ENCODE measurements at regions not wholly inside any gene's neighbourhood (a gene's known extent, or its start where the extent isn't known, plus 50 kb on each side); places are given as distances from the start of the nearest gene placed in this dataset.
"Not testable (repeated sequence)": the region's sequence is repeated elsewhere in the genome, so short reads cannot be mapped to it uniquely, and the experiment has no call there.

DNA sequence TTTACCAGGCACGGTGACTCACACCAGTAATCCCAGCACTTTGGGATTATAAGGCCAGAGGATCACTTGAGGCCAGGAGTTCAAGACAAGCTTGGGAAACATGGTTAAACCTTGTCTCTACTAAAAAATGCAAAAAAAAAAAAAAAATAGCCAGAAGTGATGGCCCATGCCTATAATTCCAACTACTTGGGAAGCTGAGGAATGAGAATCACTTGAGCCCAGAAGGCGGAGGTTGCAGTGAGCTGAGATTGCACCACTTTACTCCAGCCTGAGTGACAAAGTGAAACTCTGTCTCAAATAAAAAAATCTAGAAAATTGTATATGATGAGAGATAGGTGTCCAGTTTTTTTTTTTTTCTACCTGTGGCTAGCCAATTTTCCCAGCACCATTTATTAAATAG, 578.2 kb downstream of the ANKRD7 start:
- DNase-seq (ENCODE audit: low spot score) = no peak

DNA sequence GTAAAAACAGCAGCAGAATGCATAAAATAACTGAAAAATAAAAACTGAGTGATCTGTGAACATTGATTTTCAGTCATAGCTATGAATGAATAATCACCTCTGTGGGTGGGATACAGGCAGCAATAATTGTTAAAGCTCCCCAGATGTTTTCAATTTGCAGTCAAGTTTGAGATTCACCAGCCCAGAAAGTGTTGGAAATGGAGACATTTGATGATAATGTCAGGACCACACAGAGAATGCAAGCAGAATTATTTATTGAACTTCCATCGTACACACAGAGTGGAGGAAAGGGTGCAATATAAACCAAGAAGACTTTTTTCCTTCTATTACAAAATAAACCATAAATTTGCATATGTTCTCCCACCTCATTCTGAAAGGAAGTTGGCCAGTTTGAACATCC, 601.7 kb downstream of the ANKRD7 start:
- DNase-seq (ENCODE audit: low spot score) = no peak

DNA sequence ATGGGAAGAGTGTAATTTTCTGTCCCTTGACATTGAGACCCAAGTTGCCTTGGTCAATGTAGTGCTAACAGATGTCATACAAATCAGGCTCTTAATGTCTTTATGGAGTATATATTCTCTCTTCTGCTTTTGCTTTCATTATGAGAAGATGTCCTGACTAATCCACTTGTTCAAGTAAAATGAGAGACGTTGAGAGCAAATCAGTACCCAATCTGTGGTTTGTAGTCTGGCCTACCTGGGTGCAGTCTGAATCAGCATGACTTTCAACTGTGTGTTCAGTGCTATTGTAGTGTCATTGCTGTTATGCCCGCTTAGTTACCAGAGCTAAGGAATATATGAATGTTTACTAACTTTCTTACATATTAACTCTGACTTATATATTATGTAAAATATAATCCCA, 612.4 kb downstream of the ANKRD7 start:
- no peak for DNase-seq (ENCODE audit: low spot score)

DNA sequence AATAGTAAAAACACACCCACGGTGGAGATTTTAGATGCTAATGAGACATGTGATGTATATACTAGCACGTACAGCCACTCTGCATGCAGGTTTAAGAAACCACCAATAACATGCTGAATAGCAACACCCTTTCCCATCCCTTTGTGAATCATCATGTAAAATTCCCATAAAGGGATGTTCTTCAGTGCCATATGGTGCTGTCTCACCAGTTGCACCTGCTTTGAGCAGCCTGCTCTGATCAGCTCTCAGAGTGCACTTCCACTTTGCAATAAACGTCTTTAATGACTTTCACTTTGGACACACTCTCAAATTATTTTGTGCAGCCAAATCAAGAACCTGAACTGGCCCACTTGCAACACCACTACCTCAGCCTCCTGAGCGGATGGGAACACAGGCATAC, 615.0 kb downstream of the ANKRD7 start:
- DNase-seq (ENCODE audit: low spot score) = no peak

DNA sequence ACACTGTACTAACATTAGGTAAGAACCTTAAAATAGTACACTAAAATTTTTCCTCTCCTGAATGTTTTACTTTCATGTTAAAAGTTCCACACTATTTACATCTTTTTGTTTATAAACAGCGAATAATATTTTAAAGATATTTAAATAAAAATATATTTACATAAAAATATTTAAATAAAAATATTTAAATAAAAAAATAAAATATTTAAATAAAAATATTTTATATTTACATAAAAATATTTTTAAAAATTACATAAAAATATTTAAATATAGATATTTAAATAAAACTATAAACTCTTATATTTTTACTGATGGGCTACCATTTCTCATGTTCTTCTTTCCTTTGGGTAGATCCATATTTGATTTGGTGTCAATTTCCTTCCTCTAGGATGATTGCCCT, 619.0 kb downstream of the ANKRD7 start:
- no peak for DNase-seq (ENCODE audit: low spot score)

DNA sequence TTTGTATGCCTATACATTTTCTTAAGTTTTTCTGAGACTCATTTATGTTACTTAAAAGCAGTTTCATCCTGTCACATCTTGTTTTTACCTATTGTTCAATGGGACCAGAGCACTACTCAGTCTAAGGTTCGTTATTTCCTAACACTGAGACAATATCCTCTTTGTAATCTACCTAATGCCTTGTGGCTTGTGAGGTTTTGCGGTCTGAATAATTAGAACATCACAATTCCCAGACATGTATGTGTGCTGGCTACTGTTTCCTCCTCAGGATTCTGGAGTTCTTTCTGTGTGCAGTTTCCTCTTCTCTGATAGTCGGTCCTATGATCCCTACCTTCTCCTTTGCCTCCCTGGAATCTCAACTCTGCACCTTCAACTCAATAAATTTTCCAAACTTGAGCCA, 620.2 kb downstream of the ANKRD7 start:
- DNase-seq (ENCODE audit: low spot score) = no peak

- DNase-seq (ENCODE audit: low spot score) = no peak
Measured at GRCh38 chr7:118845791-118846190, 621.3 kb downstream of the ANKRD7 start.

GRCh38 chr7:118846977-118847376, 622.5 kb downstream of the ANKRD7 start:
- no peak for DNase-seq (ENCODE audit: low spot score)

DNA sequence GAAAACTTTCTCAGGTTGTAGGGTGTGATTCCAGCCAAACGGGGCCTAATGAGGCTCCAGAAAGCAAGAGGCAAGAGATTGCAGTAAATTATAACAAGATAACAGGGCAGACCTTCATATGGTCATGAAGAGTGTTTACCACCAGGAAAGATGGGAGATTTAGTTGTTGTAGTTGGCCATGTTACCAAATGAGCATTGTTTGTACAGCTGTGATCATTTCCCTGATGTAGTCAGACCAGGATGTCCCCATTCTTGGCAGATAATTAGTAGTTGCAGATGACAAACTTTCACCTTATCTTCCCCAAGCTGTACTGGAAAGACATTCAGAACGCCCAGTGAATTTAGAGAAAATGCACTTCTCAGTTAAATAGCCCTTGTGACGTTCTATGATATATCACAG, 630.8 kb downstream of the ANKRD7 start:
- no peak for DNase-seq (ENCODE audit: low spot score)

GRCh38 chr7:118858651-118859149, 634.2 kb downstream of the ANKRD7 start:
- DNase-seq (ENCODE audit: low spot score) = no peak

GRCh38 chr7:118861581-118861980, 637.1 kb downstream of the ANKRD7 start:
- DNase-seq (ENCODE audit: low spot score) = no peak

GRCh38 chr7:118862740-118863139, 638.2 kb downstream of the ANKRD7 start:
- no peak for DNase-seq (ENCODE audit: low spot score)

- no peak for DNase-seq (ENCODE audit: low spot score)
Measured at GRCh38 chr7:118863966-118864365, 639.5 kb downstream of the ANKRD7 start.

GRCh38 chr7:118867860-118868259, 643.4 kb downstream of the ANKRD7 start:
- no peak for DNase-seq (ENCODE audit: low spot score)

DNA sequence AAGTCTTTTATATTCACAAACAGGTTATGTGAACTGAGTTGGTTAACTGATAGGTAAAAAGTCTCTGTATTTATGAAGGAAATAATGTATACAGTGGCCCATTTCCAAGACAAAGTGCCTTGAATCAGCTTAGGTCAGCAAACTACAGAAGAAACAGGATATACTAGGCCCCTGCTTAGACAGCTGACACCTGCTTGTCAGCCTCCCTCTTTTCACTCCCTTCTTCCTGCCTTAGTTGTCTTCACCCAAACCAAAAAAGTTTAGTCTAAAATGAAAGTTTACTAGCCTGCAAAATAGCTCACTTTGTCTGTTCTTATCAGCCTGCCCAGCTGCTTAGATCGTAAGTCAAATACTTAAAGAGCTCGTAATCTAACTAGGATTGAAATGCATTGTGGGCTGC, 644.6 kb downstream of the ANKRD7 start:
- not testable (repeated sequence) for DNase-seq (ENCODE audit: low spot score)

DNA sequence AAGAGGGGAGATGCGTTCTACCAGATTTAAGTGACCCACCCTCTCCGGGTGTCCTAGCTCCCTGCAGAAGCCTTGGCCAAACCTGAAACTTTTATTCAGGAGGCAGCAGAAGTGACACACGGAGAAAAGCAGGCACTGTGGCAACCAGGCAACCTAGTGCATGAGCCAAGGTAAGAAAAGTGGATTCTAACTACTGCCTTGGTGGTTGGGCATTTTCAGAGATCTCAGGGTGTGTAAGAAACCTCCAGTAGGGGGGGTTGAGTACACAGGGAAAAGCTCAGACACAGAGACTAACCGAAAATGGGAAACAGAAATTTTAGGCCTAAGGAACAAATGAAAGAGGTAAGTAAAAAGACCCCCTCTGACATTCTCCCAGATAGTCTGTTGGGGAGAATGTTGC, 645.7 kb downstream of the ANKRD7 start:
- no peak for DNase-seq (ENCODE audit: low spot score)

DNA sequence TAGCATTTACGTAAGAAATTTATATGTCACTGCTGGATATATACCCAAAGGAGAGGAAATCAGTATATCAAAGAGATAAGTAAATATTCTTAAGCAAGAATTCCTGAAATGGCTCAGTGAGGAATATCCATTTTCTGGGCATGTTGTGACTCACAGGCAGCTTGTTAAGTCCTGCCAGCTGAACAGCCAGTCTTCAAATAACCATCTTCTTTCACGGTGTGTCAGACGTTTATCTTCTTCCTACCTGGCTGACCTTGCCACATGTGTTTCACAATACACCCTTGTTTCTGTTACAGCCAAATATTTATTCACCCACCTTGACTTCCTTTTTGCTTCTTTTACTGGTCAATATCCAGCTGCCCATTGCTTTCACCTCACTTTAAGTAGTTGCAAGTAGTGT, 648.1 kb downstream of the ANKRD7 start:
- DNase-seq (ENCODE audit: low spot score) = no peak

DNA sequence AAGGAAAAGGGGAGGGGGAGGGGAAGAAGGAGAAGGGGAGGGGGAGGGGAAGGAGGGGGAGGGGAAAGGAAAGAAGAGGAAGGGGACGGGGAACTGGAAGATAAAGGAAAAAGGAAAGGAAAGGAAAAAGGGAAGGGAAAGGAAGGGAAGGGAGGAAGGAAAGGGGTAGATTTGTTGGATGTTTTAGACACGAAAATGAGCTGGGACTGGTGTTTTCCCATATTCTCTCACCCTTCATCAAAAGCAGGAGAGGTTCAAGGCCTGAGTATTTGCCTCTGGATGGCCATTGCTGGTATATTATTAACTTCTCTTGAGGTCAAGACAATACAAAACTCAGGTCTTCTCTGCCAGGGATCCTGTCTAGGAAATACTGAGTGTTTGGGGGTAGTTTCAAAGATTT, 652.7 kb downstream of the ANKRD7 start:
- DNase-seq (ENCODE audit: low spot score) = no peak

DNA sequence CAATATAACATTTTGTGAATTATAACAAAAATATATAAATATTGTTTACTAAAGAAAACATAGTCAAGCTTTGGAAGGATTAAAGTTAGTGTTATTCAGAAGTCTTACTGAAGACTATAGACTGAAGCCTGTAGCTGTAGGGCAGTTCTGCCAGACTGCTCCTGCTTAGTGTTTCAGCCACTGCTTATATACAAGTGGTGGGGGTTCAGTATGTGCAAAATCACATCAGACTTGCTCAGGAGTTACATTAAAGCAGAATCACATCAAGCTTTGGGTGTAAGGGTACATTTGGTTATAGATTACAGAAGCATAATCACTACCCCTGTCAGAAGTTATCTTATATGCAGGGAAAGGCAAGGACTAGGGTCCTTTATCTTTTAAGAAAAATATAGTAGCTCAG, 653.8 kb downstream of the ANKRD7 start:
- DNase-seq (ENCODE audit: low spot score) = no peak

- no peak for DNase-seq (ENCODE audit: low spot score)
Measured at GRCh38 chr7:118898284-118898683, 673.8 kb downstream of the ANKRD7 start.

DNA sequence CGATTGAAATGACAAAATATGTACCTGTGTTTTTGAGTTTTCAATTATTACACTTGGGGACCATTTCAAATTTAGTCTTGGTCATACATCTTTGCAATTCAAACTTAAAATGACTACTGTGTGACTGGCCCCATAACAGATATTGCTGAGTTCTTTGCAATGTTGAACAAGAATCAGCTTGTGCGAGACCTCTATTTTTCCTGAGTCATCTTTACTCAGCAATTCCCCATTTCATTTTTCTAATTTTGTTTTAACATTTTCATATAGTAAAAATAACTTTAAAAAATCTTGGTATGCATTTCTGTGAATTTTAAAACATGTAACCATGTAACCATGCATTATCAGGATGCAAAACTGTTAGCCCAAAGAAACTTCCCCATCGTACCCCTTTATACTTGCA, 678.1 kb downstream of the ANKRD7 start:
- DNase-seq (ENCODE audit: low spot score) = no peak

DNA sequence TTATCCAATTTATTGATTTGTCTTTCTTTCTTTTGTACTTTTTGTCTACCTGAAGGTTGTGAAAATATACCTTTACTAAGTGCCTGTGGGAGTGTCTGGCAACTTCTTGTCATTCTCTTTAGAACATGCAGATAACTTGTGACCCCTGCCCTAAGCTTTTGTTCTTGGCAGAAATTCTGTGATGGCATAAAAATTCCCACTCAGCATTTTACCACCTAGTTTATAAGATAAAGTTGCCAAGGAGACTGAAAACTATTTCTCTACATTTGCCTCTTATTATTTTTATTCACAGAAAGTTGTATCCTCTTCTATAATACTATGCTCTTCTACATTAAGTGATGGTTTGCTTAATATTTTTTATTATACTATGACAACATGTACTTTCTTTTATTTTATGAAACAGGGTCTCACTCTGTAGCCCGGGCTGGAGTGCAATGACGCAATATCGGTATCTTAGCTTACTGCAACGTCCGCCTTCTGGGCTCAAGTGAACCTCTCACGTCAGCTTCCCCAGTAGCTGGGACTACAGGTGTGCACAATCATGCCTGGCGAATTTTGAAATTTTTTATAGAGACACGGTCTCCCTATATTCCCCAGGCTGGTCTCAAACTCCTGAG, 683.5 kb downstream of the ANKRD7 start:
- no peak for DNase-seq (ENCODE audit: low spot score)

GRCh38 chr7:118916120-118916519, 691.6 kb downstream of the ANKRD7 start:
- not testable (repeated sequence) for DNase-seq (ENCODE audit: low spot score)

DNA sequence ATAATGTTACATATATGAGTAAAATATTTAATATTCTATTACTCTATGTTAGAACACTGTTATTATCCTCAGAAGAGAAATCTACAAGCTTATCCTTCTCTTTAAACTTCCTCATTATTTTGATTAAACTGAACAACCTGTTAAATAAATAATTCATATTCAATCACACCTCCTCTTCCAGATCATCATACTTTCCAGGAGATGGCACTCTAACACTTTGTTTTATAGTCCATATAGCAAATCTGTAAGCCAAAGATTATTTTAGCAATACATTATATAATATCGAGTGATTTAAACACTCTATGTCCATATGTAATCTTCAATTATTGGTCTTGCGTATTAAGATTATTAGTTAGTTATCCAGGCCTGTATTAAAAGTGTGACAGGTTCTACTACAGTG, 694.1 kb downstream of the ANKRD7 start:
- peak; percentile 52 for DNase-seq (ENCODE audit: low spot score)

DNA sequence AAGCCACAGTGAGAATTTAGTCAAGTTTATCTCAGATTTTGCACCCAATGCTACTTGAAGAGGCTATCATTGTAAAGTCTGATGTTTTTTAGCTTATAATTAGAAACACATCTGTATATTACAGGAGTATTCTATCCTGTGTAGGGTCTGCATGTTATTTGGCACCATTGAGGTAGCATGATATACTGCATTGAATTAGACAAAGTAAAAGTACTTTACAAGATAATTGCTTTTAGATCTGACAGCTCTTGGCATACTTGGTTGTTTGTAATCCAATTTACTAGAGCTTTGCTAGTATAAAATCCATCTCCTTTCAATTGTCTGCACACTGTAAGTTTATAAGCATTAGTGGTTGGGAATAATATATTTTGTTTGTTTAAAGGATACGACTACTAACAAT, 714.3 kb downstream of the ANKRD7 start:
- DNase-seq (ENCODE audit: low spot score) = no peak
